CD4-positive, alpha-beta T cell treated with Interleukin-4 for 1 hour (primary cell): ENCODE measurements at regions not wholly inside any gene's neighbourhood (a gene's known extent, or its start where the extent isn't known, plus 50 kb on each side); places are given as distances from the start of the nearest gene placed in this dataset.
A peak's percentile ranks its signal among the peaks of the same experiment; 100 is the strongest.

Source experiments
- DNase-seq, 2 donors: peaks; one replicate each; pipeline ENCODE4 v3.0.0-alpha.2; 2020 to 2022

GRCh38 chr22:48051796-48052620 is 1289.6 kb downstream of the TBC1D22A start:
- DNase-seq, result no peak

DNA sequence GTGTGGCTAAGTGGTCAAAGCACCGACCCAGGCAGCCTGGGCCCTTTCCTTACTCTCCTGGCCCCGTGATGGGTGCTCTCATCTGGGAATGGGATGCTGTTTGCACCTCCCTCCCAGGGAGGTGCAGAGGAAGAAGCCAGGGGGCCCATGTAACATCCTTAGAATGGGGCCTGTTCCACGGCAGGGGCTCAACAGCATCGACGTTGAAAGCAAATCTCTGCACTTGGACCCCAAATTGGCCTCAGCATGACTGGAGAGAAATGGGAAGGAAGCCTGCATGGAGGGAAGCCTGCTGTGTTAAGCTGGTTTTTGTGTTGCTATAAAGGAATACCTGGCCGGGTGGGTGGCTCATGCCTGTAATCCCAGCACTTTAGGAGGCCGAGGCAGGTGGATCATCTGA is 1288.4 kb downstream of the TBC1D22A start:
- no peak for DNase-seq

DNA sequence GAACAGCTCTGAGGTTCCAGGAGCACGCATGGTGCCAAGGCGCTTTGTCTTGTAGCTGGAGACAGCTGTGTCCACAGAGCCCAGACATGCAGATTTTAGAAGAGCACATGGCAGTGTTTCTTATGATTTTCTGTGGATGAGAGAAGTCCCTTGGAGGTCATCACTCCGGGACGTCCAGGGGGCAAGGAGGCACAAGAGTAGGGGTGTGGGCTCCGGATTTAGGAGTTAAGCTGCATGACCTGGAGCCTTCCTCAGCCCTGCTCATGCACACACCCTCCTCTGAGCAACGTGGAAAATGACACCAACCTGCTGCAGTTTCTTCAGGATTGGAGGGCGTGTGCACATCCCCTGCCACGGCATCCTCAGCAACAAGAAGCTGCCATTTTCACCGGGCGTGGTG is 1286.7 kb downstream of the TBC1D22A start:
- no peak for DNase-seq

GRCh38 chr22:48047722-48048500 is 1285.5 kb downstream of the TBC1D22A start:
- no peak for DNase-seq

GRCh38 chr22:48045369-48045768 is 1282.9 kb downstream of the TBC1D22A start:
- DNase-seq, result peak; percentile 2 to 11

GRCh38 chr22:48044487-48045060 is 1282.1 kb downstream of the TBC1D22A start:
- no peak for DNase-seq

DNA sequence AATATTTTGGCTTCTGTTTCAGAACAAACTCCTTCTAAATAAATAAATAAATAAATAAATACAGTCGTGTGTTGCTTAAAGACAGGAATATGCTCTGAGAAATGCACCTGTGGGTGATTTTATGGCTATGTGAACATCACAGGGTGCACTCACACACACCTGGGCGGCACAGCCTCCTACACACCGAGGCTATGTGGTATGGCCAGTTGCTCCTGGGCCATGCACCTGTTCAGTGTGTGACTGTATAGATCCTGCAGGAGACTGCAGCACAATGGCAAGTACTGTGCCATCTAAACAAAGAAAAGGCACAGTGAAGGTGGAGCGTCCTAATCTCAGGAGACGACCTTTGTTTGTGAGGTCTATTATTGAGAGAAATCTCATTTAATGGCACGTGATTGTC is 1281.1 kb downstream of the TBC1D22A start:
- no peak for DNase-seq

- DNase-seq, result no peak
These were observed 1280.4 kb downstream of the TBC1D22A start for GRCh38 chr22:48042621-48043395.

DNA sequence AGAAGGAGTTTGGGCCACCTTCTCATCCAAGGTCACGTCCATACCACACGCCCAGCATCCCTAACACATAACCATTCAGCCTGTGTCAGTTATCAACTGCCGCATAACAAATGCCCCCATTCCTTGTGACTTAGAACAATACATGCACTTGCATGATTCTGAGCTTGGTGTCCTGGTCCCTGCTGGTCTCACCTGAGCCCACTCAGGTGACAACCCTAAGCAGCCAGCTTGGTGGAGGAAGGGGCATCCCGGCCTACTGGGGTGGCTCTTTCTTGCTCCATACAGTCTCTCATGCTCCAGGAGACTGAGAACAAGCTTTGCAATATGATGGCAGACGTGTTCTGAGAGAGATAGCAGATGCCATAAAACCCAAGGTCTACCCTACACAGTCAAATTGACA is 1276.9 kb downstream of the TBC1D22A start:
- no peak for DNase-seq

DNA sequence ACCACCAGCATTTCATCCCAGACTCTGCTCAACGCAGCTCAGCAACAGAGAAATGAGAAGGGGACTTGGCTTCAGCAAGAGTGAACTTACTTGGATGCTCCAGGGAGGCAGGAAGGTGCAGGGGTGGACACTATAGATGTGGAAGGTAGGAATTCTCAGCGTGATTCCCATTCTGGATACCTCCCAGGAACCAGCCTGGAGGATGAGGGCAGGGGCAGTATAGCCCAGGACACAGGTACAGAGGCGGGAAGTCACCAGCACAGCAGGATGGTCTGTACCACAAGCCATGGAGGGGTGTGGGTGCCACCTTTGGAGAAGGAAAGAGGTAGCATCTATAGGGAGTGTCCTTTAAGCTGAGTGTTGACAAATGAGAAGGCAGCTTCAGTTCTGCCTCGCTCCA is 1275.2 kb downstream of the TBC1D22A start:
- no peak for DNase-seq

DNA sequence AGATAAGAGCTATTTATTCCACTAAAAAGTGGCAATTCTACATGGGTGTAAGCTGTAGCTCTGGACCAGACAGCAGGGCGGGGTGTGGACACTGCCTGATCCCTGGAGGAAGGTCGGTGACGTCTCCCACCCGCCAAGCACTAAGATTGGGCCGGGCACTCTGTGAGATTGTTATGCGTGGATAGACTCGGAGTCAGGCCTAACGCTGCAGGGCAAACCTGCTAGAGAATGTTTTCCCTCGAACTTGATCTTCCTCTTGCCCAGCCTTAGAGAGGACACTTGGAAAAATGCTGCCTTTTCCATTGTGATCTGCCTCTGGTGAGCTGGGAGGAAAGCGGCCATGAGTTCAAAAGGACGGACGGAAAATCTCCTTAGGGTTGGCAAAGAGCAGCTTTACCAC is 1273.4 kb downstream of the TBC1D22A start:
- DNase-seq, result no peak

DNA sequence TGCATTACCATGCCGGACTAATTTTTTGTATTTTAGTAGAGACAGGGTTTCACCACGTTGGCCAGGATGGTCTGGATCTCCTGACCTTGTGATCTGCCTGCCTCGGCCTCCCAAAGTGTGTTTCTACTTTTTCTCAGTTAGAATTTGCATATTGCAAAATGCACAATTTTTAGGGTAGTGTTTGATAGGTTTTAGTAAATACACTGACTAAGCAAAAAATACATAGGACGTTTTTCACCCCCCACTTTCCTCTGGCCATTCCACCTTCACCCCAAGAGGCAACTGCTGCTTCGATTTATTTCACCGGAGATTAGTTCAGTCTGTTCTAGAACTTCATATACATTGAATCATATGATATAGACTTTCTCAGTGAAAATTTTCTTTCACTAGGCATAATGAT is 1269.1 kb downstream of the TBC1D22A start:
- no peak for DNase-seq

- DNase-seq, result no peak
These were observed 1262.6 kb downstream of the TBC1D22A start for GRCh38 chr22:48025096-48025495.

GRCh38 chr22:48021991-48022401 is 1259.5 kb downstream of the TBC1D22A start:
- no peak for DNase-seq

- no peak for DNase-seq
These were observed 1255.9 kb downstream of the TBC1D22A start for GRCh38 chr22:48018346-48018745.

DNA sequence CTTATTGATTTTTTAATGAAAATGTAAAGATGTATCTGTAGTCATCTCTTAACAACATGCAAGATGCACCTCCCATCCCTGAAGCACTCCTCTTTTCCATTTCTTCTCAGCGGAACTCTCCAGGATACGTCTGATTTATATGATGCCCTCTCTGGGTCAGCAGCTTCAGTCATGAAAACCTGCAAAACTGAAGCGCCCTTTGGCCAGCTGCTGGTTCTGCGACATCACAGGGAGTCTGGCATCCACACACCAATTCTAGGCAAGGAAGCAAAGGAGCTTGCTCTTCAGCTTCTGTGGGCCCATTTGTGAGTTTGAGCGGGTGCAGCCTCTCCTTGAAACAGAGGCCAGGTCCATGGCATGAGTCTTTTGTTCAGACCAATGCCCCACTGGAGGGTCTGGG is 1253.3 kb downstream of the TBC1D22A start:
- no peak for DNase-seq

- DNase-seq, result no peak
These were observed 1242.5 kb downstream of the TBC1D22A start for GRCh38 chr22:48004936-48005335.

DNA sequence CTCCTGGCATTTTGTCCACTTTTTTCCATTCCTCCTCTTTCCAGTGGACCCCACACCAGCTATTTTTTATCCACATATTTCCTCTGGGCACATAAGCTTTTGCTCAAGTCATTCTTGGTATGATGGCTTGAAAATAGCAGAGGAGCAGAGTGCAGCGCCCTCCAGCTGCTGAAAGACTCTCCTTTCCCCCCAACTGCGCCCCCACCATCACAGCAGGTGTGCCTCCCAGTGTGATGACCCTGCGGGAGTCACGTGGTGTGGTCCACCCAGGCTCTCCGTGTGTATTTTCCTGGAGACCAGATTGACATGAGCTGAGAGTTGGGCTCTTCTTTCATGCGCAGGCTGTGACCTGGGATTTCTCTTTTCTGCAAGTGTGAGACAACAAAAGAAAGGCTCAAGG is 1241.6 kb downstream of the TBC1D22A start:
- no peak for DNase-seq

GRCh38 chr22:48001101-48001500 is 1238.7 kb downstream of the TBC1D22A start:
- DNase-seq, result no peak

DNA sequence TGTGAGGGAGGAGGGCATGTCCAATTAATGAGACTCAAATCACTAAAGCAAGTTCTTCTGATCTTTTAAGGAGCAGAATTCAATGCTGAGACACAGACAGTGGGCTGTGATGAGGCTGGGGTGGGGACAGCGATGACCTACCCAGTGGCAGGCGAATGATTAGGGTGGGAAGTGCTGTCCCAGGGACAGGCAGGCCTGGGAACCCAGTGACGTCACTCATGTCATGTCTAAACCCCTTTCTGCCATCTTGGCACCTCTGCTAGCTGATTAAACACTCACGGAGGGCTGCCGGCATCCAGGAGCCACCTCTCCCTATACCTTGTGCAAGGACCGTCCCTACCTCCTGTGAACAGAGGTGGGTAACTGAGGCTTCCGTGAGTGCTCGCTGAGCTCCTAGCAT is 1235.2 kb downstream of the TBC1D22A start:
- no peak for DNase-seq

- no peak for DNase-seq
These were observed 1234.7 kb downstream of the TBC1D22A start for GRCh38 chr22:47997052-47997590.

GRCh38 chr22:47996446-47996857 is 1234.0 kb downstream of the TBC1D22A start:
- peak in 1 of 2 donors; percentile 36 for DNase-seq

- DNase-seq, result no peak
These were observed 1233.3 kb downstream of the TBC1D22A start for GRCh38 chr22:47995718-47996117.
